DND-41 (cell line): ENCODE measurements at regions not wholly inside any gene's neighbourhood (a gene's known extent, or its start where the extent isn't known, plus 50 kb on each side); places are given as distances from the start of the nearest gene placed in this dataset.
"Not testable (repeated sequence)": the region's sequence is repeated elsewhere in the genome, so short reads cannot be mapped to it uniquely, and the experiment has no call there.

ENCODE experiments used
- ATAC-seq: fragments of 200-7000 bp; cut with Tn5 transposase; 3 replicates; pipeline ENCODE4 v1.9.1; 2021; ENCODE audit warnings: low read depth; ENCODE audit not compliant: insufficient read depth
- DNase-seq: peaks from one replicate; pipeline ENCODE4 v3.0.0-alpha.2; 2020
- H2AFZ ChIP-seq: 2 replicates; pipeline ENCODE4 v1.6.0; 2012; ENCODE audit warnings: low read depth, low read length
- H3K27ac ChIP-seq: 2 replicates; pipeline ENCODE4 v1.5.1; 2012; ENCODE audit warnings: low read length, inconsistent platforms
- H3K27me3 ChIP-seq: fragments of 200-600 bp; sonication (generic); 2 replicates; pipeline ENCODE4 v1.6.0; 2012; ENCODE audit warnings: low read length, mild to moderate bottlenecking, inconsistent platforms; ENCODE audit not compliant: insufficient read depth, poor library complexity
- H3K36me3 ChIP-seq: 2 replicates; pipeline ENCODE4 v1.5.1; 2012; ENCODE audit warnings: low read length, inconsistent platforms; ENCODE audit not compliant: insufficient read depth
- H3K4me1 ChIP-seq: 2 replicates; pipeline ENCODE4 v1.5.1; 2012; ENCODE audit warnings: mild to moderate bottlenecking, low read length; ENCODE audit not compliant: insufficient read depth
- H3K4me2 ChIP-seq: 2 replicates; pipeline ENCODE4 v1.6.0; 2012; ENCODE audit warnings: mild to moderate bottlenecking, moderate library complexity, low read length, inconsistent platforms; ENCODE audit not compliant: insufficient read depth
- H3K4me3 ChIP-seq, 2 experiments: fragments of 200-600 bp in 1 of 2; shearing (Covaris generic) in 1 of 2; 2 replicates each; pipeline ENCODE4 v1.5.1; 2012 to 2016; ENCODE audit warnings: inconsistent platforms in 2 of 2, low read length in 2 of 2, mild to moderate bottlenecking in 2 of 2, low read depth in 1 of 2, moderate library complexity in 1 of 2
- H3K79me2 ChIP-seq: 2 replicates; pipeline ENCODE4 v1.6.0; 2012; ENCODE audit warnings: low read length, inconsistent platforms; ENCODE audit not compliant: insufficient read depth
- H3K9ac ChIP-seq: 2 replicates; pipeline ENCODE4 v1.6.0; 2012; ENCODE audit warnings: low read depth, mild to moderate bottlenecking, inconsistent platforms, low read length, moderate library complexity
- H3K9me3 ChIP-seq: 2 replicates; pipeline ENCODE4 v1.5.1; 2012; ENCODE audit warnings: low read length, moderate library complexity, mild to moderate bottlenecking, inconsistent platforms; ENCODE audit not compliant: insufficient read depth, severe bottlenecking
- H4K20me1 ChIP-seq: 2 replicates; pipeline ENCODE4 v1.6.0; 2012; ENCODE audit warnings: low read length; ENCODE audit not compliant: insufficient read depth
- CTCF ChIP-seq: IDR thresholded peaks from 2 replicates; pipeline ENCODE4 v1.5.1; 2012; ENCODE audit warnings: borderline replicate concordance, low read length, moderate library complexity, mild to moderate bottlenecking; ENCODE audit not compliant: poor library complexity, severe bottlenecking; ENCODE audit errors: extremely low read depth
- EZH2 ChIP-seq: IDR thresholded peaks from 3 replicates; pipeline ENCODE4 v1.6.1; 2012; ENCODE audit warnings: borderline replicate concordance, low read depth, mild to moderate bottlenecking, moderate library complexity, low read length, inconsistent platforms; ENCODE audit not compliant: severe bottlenecking

- Histone ChIP-seq H3K27me3 (no peaks in the 10 kb centered on the region), H3K9ac (no peak overlapping the region), H3K4me1 (no peaks in the 10 kb centered on the region), H3K27ac (no peak overlapping the region), H3K4me3 (no peak overlapping the region), H4K20me1 (no peaks in the 10 kb centered on the region), H3K36me3 (no peaks in the 10 kb centered on the region), H3K9me3 (no peaks in the 10 kb centered on the region), H2AFZ (no peak overlapping the region), H3K4me2 (no peak overlapping the region), H3K79me2 (no peaks in the 10 kb centered on the region)
- TF ChIP-seq EZH2 = no peak
- no peak for DNase-seq
- ATAC-seq = no peak
Observed at GRCh38 chr7:112986256-112987031, 100.2 kb downstream of the GPR85 start.

- no peak overlapping the region for H3K4me3 ChIP-seq
- ATAC-seq (no peak), DNase-seq (no peak)
- H4K20me1 ChIP-seq = no peaks in the 10 kb centered on the region
- no peaks in the 10 kb centered on the region for H3K36me3 ChIP-seq
- no peaks in the 10 kb centered on the region for H3K27me3 ChIP-seq
- TF ChIP-seq EZH2 (no peak), CTCF (no peak)
- no peaks in the 10 kb centered on the region for H3K9me3 ChIP-seq
- H3K79me2 ChIP-seq = no peaks in the 10 kb centered on the region
- no peak overlapping the region for H3K27ac ChIP-seq
- no peak overlapping the region for H3K4me2 ChIP-seq
- H2AFZ ChIP-seq = no peak overlapping the region
- H3K4me1 ChIP-seq = no peaks in the 10 kb centered on the region
- H3K9ac ChIP-seq = no peak overlapping the region
Observed at GRCh38 chr7:112985377-112985987, 101.1 kb downstream of the GPR85 start.

- Histone ChIP-seq H3K4me3 (no peak overlapping the region), H3K9ac (no peak overlapping the region), H3K79me2 (no peaks in the 10 kb centered on the region), H4K20me1 (no peaks in the 10 kb centered on the region), H3K36me3 (no peaks in the 10 kb centered on the region), H3K4me2 (no peak overlapping the region), H3K4me1 (no peaks in the 10 kb centered on the region), H3K27me3 (no peaks in the 10 kb centered on the region), H2AFZ (no peak overlapping the region), H3K9me3 (no peaks in the 10 kb centered on the region), H3K27ac (no peak overlapping the region)
- DNase-seq (no peak), ATAC-seq (no peak)
- TF ChIP-seq CTCF = no peak
- no peak for TF ChIP-seq EZH2
Observed at GRCh38 chr7:112982441-112983063, 104.1 kb downstream of the GPR85 start.

GRCh38 chr7:112981966-112982365 is 104.7 kb downstream of the GPR85 start:
- DNase-seq = no peak
- TF ChIP-seq EZH2 = no peak
- no peak for TF ChIP-seq CTCF
- ATAC-seq = no peak
- Histone ChIP-seq H4K20me1 (no peaks in the 10 kb centered on the region), H3K9me3 (no peaks in the 10 kb centered on the region), H2AFZ (no peak overlapping the region), H3K4me2 (no peak overlapping the region), H3K4me3 (no peak overlapping the region), H3K9ac (no peak overlapping the region), H3K79me2 (no peaks in the 10 kb centered on the region), H3K4me1 (no peaks in the 10 kb centered on the region), H3K27ac (no peak overlapping the region), H3K36me3 (no peaks in the 10 kb centered on the region), H3K27me3 (no peaks in the 10 kb centered on the region)

GRCh38 chr7:112979055-112979454 is 107.6 kb downstream of the GPR85 start:
- not testable (repeated sequence) for DNase-seq, H2AFZ ChIP-seq, H3K9ac ChIP-seq, H3K4me3 ChIP-seq, H3K4me1 ChIP-seq, H4K20me1 ChIP-seq, H3K4me2 ChIP-seq, ATAC-seq, H3K27me3 ChIP-seq, H3K36me3 ChIP-seq, H3K79me2 ChIP-seq, H3K9me3 ChIP-seq, H3K27ac ChIP-seq
